ENCODE measurements at regions not wholly inside any gene's neighbourhood (a gene's known extent, or its start where the extent isn't known, plus 50 kb on each side); places are given as distances from the start of the nearest gene placed in this dataset.

DNA sequence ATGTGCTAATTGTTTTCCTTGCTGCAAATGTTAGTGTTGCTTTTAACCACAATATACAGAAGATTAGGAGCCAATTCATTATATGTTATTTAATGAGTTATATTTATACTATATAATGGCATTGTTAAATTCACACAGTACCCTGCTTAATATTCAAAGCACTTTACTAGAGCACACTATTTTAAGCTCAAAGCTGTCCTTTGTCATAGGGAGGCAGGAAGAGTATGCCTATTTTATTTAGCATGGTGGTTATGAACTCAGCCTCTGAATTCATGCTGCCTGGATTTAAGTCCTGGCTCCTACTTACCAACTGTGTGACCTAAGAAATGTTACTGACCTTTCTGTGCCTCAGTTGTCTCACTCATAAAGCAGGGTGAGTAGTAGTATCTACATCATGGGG lies 80.5 kb downstream of the FASTKD2 start:
- ATAC-seq (ENCODE audit: insufficient read depth, low read depth) (no peak), DNase-seq (no peak)
- no peaks in the 10 kb centered on the region for H3K79me2 ChIP-seq (ENCODE audit: insufficient read depth, low read length)
- no peak overlapping the region for H3K9ac ChIP-seq (ENCODE audit: low read depth, low read length)
- H3K4me1 ChIP-seq (ENCODE audit: insufficient read depth, low read length): no peaks in the 10 kb centered on the region
- no peak overlapping the region for H3K27ac ChIP-seq (ENCODE audit: low read length)
- no peaks in the 10 kb centered on the region for H3K27me3 ChIP-seq (ENCODE audit: insufficient read depth, low read length, poor library complexity)
- H3K9me3 ChIP-seq (ENCODE audit: insufficient read depth, low read length, severe bottlenecking): no peaks in the 10 kb centered on the region
- H3K36me3 ChIP-seq (ENCODE audit: insufficient read depth, low read length): no peaks in the 10 kb centered on the region
- H3K4me3 ChIP-seq (ENCODE audit: low read depth in 1 of 2, low read length in 2 of 2): no peak overlapping the region
- TF ChIP-seq, protein P1, sequence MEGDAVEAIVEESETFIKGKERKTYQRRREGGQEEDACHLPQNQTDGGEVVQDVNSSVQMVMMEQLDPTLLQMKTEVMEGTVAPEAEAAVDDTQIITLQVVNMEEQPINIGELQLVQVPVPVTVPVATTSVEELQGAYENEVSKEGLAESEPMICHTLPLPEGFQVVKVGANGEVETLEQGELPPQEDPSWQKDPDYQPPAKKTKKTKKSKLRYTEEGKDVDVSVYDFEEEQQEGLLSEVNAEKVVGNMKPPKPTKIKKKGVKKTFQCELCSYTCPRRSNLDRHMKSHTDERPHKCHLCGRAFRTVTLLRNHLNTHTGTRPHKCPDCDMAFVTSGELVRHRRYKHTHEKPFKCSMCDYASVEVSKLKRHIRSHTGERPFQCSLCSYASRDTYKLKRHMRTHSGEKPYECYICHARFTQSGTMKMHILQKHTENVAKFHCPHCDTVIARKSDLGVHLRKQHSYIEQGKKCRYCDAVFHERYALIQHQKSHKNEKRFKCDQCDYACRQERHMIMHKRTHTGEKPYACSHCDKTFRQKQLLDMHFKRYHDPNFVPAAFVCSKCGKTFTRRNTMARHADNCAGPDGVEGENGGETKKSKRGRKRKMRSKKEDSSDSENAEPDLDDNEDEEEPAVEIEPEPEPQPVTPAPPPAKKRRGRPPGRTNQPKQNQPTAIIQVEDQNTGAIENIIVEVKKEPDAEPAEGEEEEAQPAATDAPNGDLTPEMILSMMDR (IDR thresholded peaks at IDR 0.05; ENCODE audit: borderline replicate concordance, extremely low read depth, low read length, poor library complexity, severe bottlenecking): no peak
- TF ChIP-seq EZH2 (IDR thresholded peaks at IDR 0.05; ENCODE audit: borderline replicate concordance, low read depth, low read length, severe bottlenecking): no peak
- no peak overlapping the region for H2AFZ ChIP-seq (ENCODE audit: low read depth, low read length)
- H4K20me1 ChIP-seq (ENCODE audit: insufficient read depth, low read length): no peaks in the 10 kb centered on the region
- no peak overlapping the region for H3K4me2 ChIP-seq (ENCODE audit: insufficient read depth, low read length)

DNA sequence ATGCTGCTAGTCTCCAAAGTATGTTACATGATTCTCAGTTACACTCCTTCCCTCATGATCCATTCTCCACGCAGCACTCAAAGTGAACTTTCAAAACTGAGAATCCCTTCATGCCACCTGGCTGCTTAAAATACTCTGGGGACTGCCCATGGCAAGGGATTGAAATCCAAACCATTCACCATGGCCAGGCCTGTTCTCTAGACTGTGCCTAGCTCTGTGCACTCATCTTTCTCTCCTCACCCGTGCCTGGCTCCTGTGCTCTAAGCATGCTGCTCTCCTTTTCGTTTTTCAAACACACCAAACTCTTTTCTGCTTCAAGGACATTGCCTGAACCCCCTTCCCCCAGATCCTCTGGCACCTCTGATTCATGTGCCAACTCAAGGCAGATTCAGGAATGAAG lies 80.9 kb downstream of the FASTKD2 start:
- Histone ChIP-seq H3K4me1 (ENCODE audit: insufficient read depth, low read length) (no peaks in the 10 kb centered on the region), H3K79me2 (ENCODE audit: insufficient read depth, low read length) (no peaks in the 10 kb centered on the region), H3K4me3 (ENCODE audit: low read depth in 1 of 2, low read length in 2 of 2) (no peak overlapping the region), H3K9me3 (ENCODE audit: insufficient read depth, low read length, severe bottlenecking) (no peaks in the 10 kb centered on the region), H3K27ac (ENCODE audit: low read length) (no peak overlapping the region), H3K36me3 (ENCODE audit: insufficient read depth, low read length) (no peaks in the 10 kb centered on the region), H3K9ac (ENCODE audit: low read depth, low read length) (no peak overlapping the region), H3K27me3 (ENCODE audit: insufficient read depth, low read length, poor library complexity) (no peaks in the 10 kb centered on the region), H4K20me1 (ENCODE audit: insufficient read depth, low read length) (no peaks in the 10 kb centered on the region), H3K4me2 (ENCODE audit: insufficient read depth, low read length) (no peak overlapping the region), H2AFZ (ENCODE audit: low read depth, low read length) (no peak overlapping the region)
- TF ChIP-seq, protein P1 (IDR thresholded peaks at IDR 0.05; ENCODE audit: borderline replicate concordance, extremely low read depth, low read length, poor library complexity, severe bottlenecking): no peak
- no peak for TF ChIP-seq EZH2 (IDR thresholded peaks at IDR 0.05; ENCODE audit: borderline replicate concordance, low read depth, low read length, severe bottlenecking)
- DNase-seq (no peak), ATAC-seq (ENCODE audit: insufficient read depth, low read depth) (no peak)

DNA sequence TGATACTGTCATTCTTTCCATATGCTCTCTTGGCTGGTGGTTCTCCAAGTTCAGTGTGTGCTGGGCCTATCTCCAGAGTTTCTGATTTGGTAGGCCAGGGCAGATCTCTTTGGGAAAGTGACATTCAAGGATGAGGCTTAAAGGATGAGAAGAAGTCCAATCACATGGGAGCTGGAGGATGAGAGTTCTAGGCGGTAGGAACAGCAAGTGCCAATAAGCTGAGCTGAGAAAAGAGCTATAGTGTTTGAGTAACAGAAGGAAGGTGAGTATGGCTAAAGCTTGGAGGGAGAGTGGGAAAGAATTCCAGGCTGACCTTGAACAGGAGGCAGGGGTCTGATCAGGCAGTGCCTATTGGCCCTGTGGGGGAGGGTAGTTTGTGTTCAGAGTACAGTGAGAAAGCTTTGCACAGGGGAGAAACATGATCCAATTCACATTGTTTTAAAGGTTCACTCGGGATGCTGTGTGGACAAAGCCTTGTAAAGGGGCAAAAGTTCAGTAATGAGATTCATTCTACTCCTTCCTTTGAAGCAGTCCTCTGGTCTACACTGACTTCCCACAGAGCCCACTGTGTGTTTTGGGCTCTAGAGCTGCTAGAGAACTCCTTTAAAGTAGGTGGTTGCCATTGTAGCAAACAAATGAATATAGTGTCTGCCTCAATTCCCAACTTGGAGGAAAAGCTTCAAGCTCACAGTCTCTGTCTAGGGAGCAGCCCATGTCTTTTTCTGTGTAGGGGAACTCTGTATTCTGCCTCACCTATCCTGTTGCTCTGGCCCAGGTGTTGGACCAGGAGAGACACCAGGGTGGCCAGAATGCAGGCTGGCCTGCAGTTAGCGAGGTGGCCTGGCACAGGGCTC lies 81.8 kb downstream of the FASTKD2 start:
- Histone ChIP-seq H3K27me3 (ENCODE audit: insufficient read depth, low read length, poor library complexity) (no peaks in the 10 kb centered on the region), H3K4me2 (ENCODE audit: insufficient read depth, low read length) (no peak overlapping the region), H3K4me1 (ENCODE audit: insufficient read depth, low read length) (no peaks in the 10 kb centered on the region), H3K36me3 (ENCODE audit: insufficient read depth, low read length) (no peaks in the 10 kb centered on the region), H3K4me3 (ENCODE audit: low read depth in 1 of 2, low read length in 2 of 2) (no peak overlapping the region), H3K9ac (ENCODE audit: low read depth, low read length) (no peak overlapping the region), H3K27ac (ENCODE audit: low read length) (no peak overlapping the region), H3K79me2 (ENCODE audit: insufficient read depth, low read length) (no peaks in the 10 kb centered on the region), H2AFZ (ENCODE audit: low read depth, low read length) (no peak overlapping the region), H3K9me3 (ENCODE audit: insufficient read depth, low read length, severe bottlenecking) (no peaks in the 10 kb centered on the region), H4K20me1 (ENCODE audit: insufficient read depth, low read length) (no peaks in the 10 kb centered on the region)
- ATAC-seq (ENCODE audit: insufficient read depth, low read depth) (no peak), DNase-seq (no peak)
- TF ChIP-seq EZH2 (IDR thresholded peaks at IDR 0.05; ENCODE audit: borderline replicate concordance, low read depth, low read length, severe bottlenecking): no peak
- TF ChIP-seq, protein P1 (IDR thresholded peaks at IDR 0.05; ENCODE audit: borderline replicate concordance, extremely low read depth, low read length, poor library complexity, severe bottlenecking): no peak
